Duodenal mucosa (tissue), 2 donors: ENCODE measurements at regions not wholly inside any gene's neighbourhood (a gene's known extent, or its start where the extent isn't known, plus 50 kb on each side); places are given as distances from the start of the nearest gene placed in this dataset.

Experiments used
- H3K27ac ChIP-seq: one replicate; pipeline ENCODE4 v1.7.0; 2013; ENCODE audit warnings: low read depth, low read length
- H3K27me3 ChIP-seq, 2 donors: one replicate each; pipeline ENCODE4 v1.7.0; 2013; ENCODE audit warnings: low read length in 2 of 2, control low read depth in 1 of 2; ENCODE audit not compliant: insufficient read depth in 2 of 2, control insufficient read depth in 1 of 2
- H3K36me3 ChIP-seq, 2 donors: one replicate each; pipeline ENCODE4 v1.7.0; 2013; ENCODE audit warnings: low read length in 2 of 2, control low read depth in 1 of 2; ENCODE audit not compliant: insufficient read depth in 2 of 2, control insufficient read depth in 1 of 2
- H3K4me1 ChIP-seq, 2 donors: one replicate each; pipeline ENCODE4 v1.7.0; 2013; ENCODE audit warnings: low read length in 2 of 2, control low read depth in 1 of 2; ENCODE audit not compliant: insufficient read depth in 2 of 2, control insufficient read depth in 1 of 2
- H3K4me3 ChIP-seq, 2 donors: one replicate each; pipeline ENCODE4 v1.7.0; 2013; ENCODE audit warnings: low read length in 2 of 2, low read depth in 1 of 2
- H3K9ac ChIP-seq, 2 donors: one replicate each; pipeline ENCODE4 v1.7.0; 2013; ENCODE audit warnings: low read length in 2 of 2, low read depth in 1 of 2
- H3K9me3 ChIP-seq, 2 donors: one replicate each; pipeline ENCODE4 v1.7.0; 2013; ENCODE audit warnings: low read length in 2 of 2, control low read depth in 1 of 2; ENCODE audit not compliant: control insufficient read depth in 1 of 2

GRCh38 chr2:60230037-60230436 lies 323.4 kb downstream of the BCL11A start:
- H3K4me1 ChIP-seq = no peaks in the 10 kb centered on the region
- no peak overlapping the region for H3K27ac ChIP-seq
- no peaks in the 10 kb centered on the region for H3K27me3 ChIP-seq
- H3K4me3 ChIP-seq = no peak overlapping the region
- no peaks in the 10 kb centered on the region for H3K36me3 ChIP-seq
- H3K9me3 ChIP-seq = peaks cover 0 to 4% of the 10 kb centered on the region in 2 donors
- H3K9ac ChIP-seq = no peak overlapping the region

DNA sequence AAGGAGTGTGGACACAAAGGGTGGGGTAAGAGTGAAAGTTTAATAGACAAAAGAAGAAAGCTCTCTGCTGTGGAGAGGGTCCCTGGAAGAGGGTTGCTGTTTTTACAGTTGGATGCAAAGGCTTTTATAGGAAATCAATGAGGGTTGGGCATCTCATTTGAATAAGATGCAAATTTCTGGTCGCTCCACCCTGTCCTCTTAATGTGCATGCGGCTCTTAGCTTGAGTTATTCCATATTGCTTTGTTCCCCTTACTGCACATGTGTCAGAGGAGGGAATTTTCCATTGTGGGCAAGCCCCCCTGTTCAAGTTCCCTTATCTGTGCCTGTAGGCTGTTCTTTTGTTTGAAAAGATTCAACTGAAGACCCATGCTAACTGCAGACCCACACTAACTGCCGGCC lies 326.5 kb downstream of the BCL11A start:
- no peak overlapping the region for H3K4me3 ChIP-seq
- peaks cover 0 to under 1% of the 10 kb centered on the region in 2 donors for H3K9me3 ChIP-seq

GRCh38 chr2:60226191-60226590 lies 327.3 kb downstream of the BCL11A start:
- H3K27ac ChIP-seq = no peak overlapping the region
- H3K36me3 ChIP-seq = no peaks in the 10 kb centered on the region
- H3K27me3 ChIP-seq = no peaks in the 10 kb centered on the region
- no peaks in the 10 kb centered on the region for H3K9me3 ChIP-seq
- no peak overlapping the region for H3K4me3 ChIP-seq
- no peaks in the 10 kb centered on the region for H3K4me1 ChIP-seq
- no peak overlapping the region for H3K9ac ChIP-seq

More for the DNA sequence above, 326.5 kb downstream of the BCL11A start:
- no peaks in the 10 kb centered on the region for H3K4me1 ChIP-seq
- no peaks in the 10 kb centered on the region for H3K27me3 ChIP-seq
- H3K9ac ChIP-seq = no peak overlapping the region
- H3K27ac ChIP-seq = no peak overlapping the region
- no peaks in the 10 kb centered on the region for H3K36me3 ChIP-seq

GRCh38 chr2:60223859-60224258 lies 329.6 kb downstream of the BCL11A start:
- Histone ChIP-seq H3K36me3 (no peaks in the 10 kb centered on the region), H3K4me1 (no peaks in the 10 kb centered on the region), H3K27ac (no peak overlapping the region), H3K4me3 (no peak overlapping the region), H3K9me3 (no peaks in the 10 kb centered on the region), H3K27me3 (no peaks in the 10 kb centered on the region), H3K9ac (no peak overlapping the region)

GRCh38 chr2:60221098-60221497 lies 332.4 kb downstream of the BCL11A start:
- no peak overlapping the region for H3K9ac ChIP-seq
- H3K9me3 ChIP-seq = no peaks in the 10 kb centered on the region
- no peaks in the 10 kb centered on the region for H3K36me3 ChIP-seq
- H3K4me3 ChIP-seq = no peak overlapping the region
- no peaks in the 10 kb centered on the region for H3K27me3 ChIP-seq
- H3K4me1 ChIP-seq = peaks cover 0 to 6% of the 10 kb centered on the region in 2 donors
- H3K27ac ChIP-seq = no peak overlapping the region

DNA sequence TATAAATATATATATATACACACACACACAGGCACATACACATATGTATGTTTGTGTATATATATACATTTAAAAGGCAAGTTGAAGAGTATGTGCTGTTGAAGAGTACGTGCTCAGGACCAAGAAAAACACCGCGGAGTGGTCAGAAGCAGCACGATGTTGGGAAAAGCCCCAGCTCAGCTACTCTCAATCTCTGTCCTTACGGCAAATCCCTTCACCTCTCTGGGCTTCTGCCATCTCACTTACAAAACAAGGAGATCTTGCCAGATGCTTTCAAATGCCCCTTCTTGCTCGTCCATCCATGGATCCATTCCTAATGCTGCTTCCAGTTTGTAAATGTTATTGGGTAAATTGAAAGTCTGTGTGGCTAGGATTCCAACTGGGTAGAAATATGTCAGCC lies 333.9 kb downstream of the BCL11A start:
- Histone ChIP-seq H3K27ac (no peak overlapping the region), H3K36me3 (no peaks in the 10 kb centered on the region), H3K4me3 (no peak overlapping the region), H3K9ac (no peak overlapping the region), H3K9me3 (no peaks in the 10 kb centered on the region), H3K4me1 (peaks cover 14 to 21% of the 10 kb centered on the region in 2 donors), H3K27me3 (no peaks in the 10 kb centered on the region)

DNA sequence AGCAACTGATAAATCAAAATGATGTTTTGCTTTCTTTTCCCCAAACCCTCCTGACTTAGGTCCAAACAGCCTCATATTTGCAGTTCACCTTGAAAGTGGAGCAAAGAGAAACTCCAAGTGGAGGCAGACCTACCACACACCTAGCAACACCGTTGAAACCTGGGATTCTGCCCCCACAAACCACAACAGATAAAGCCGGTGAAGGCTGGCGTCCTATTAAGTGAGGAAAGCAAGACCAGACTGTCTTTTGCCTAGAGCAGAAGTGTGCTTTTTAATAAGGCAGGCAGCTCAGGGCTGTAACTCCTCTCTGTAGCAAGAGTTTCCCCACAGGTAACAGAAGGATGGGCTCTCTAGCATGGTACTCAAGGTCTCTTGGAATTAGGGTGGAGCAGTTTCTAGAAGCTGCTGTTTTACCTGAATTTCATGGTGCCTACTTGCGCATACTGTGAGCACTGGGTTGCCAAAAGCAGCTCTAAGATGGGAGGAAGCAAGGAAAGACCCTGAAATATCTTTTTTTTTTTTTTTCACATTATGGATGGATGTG lies 336.9 kb downstream of the BCL11A start:
- Histone ChIP-seq H3K9me3 (no peaks in the 10 kb centered on the region), H3K27ac (no peak overlapping the region), H3K36me3 (no peaks in the 10 kb centered on the region), H3K27me3 (no peaks in the 10 kb centered on the region), H3K4me3 (no peak overlapping the region), H3K4me1 (peaks cover 34 to 45% of the 10 kb centered on the region in 2 donors), H3K9ac (no peak overlapping the region)

GRCh38 chr2:60215386-60215901 lies 338.0 kb downstream of the BCL11A start:
- peak overlapping the region; percentile 8 to 43 for H3K4me3 ChIP-seq
- no peak overlapping the region for H3K27ac ChIP-seq
- H3K27me3 ChIP-seq = no peaks in the 10 kb centered on the region
- H3K36me3 ChIP-seq = no peaks in the 10 kb centered on the region
- no peaks in the 10 kb centered on the region for H3K9me3 ChIP-seq
- H3K4me1 ChIP-seq = peaks cover 41 to 46% of the 10 kb centered on the region in 2 donors
- peak overlapping the region in 1 of 2 donors; percentile 45 for H3K9ac ChIP-seq

- H3K36me3 ChIP-seq = no peaks in the 10 kb centered on the region
- H3K4me3 ChIP-seq = peak overlapping the region in 1 of 2 donors; percentile 67
- H3K27ac ChIP-seq = no peak overlapping the region
- H3K27me3 ChIP-seq = no peaks in the 10 kb centered on the region
- H3K9me3 ChIP-seq = no peaks in the 10 kb centered on the region
- no peak overlapping the region for H3K9ac ChIP-seq
- peaks cover 45 to 54% of the 10 kb centered on the region in 2 donors for H3K4me1 ChIP-seq
Observed at GRCh38 chr2:60214626-60214875, 338.9 kb downstream of the BCL11A start.

- Histone ChIP-seq H3K36me3 (no peaks in the 10 kb centered on the region), H3K9ac (peak overlapping the region; percentile 54 to 60), H3K9me3 (no peaks in the 10 kb centered on the region), H3K27me3 (no peaks in the 10 kb centered on the region), H3K4me1 (peaks cover 45 to 54% of the 10 kb centered on the region in 2 donors), H3K27ac (peak overlapping the region; percentile 64), H3K4me3 (peak overlapping the region; percentile 67 to 70)
Observed at GRCh38 chr2:60213865-60214625, 339.4 kb downstream of the BCL11A start.
